SK-N-SH (cell line): ENCODE measurements at regions not wholly inside any gene's neighbourhood (a gene's known extent, or its start where the extent isn't known, plus 50 kb on each side); places are given as distances from the start of the nearest gene placed in this dataset.

ENCODE experiments used
- CTCF ChIA-PET: fragments of 300-600, 350-600 bp; formaldehyde crosslinking; extraction: SDS; loops from one replicate; lab custom pipeline; 2021; lab: Yijun Ruan, JAX
- POLR2A ChIA-PET: fragments of 350-600 bp; sonication (Branson Sonifier 250); formaldehyde crosslinking; extraction: SDS; loops from one replicate; lab custom pipeline; 2020; ENCODE audit warnings: antibody characterized with exemption, inconsistent platforms; lab: Yijun Ruan, JAX
- DNase-seq: peaks from one replicate; pipeline ENCODE4 v3.0.0; 2012
- H2AFZ ChIP-seq: fragments of 200-600 bp; sonication (generic); 2 replicates; pipeline ENCODE4 v1.8.1; 2016; ENCODE audit warnings: antibody characterized with exemption, mild to moderate bottlenecking, low read depth
- H3F3A ChIP-seq: fragments of 200-600 bp; sonication (generic); replicated peaks from 2 replicates; pipeline ENCODE3; 2016; ENCODE audit warnings: antibody characterized with exemption, mild to moderate bottlenecking; ENCODE audit not compliant: insufficient read depth
- H3K27ac ChIP-seq, 2 experiments: fragments of 200-500 bp in 1 of 2; fragments of 200-600 bp in 1 of 2; sonication (Bioruptor generic) in 1 of 2; sonication (generic), shearing (Covaris generic) in 1 of 2; 2 replicates each; pipeline versions ENCODE4 v1.5.1 to v1.6.1; 2014 to 2016; ENCODE audit warnings: low read depth in 2 of 2, inconsistent platforms in 1 of 2, low read length in 1 of 2, mild to moderate bottlenecking in 1 of 2, mixed read lengths in 1 of 2
- H3K27me3 ChIP-seq: fragments of 200-600 bp; sonication (generic), shearing (Covaris generic); 2 replicates; pipeline ENCODE4 v1.6.1; 2016; ENCODE audit warnings: mixed run types; ENCODE audit not compliant: insufficient read depth
- H3K36me3 ChIP-seq, 2 experiments: fragments of 200-500 bp in 1 of 2; fragments of 200-600 bp in 1 of 2; sonication (Bioruptor generic) in 1 of 2; sonication (generic) in 1 of 2; replicated peaks in 1 of 2; 2 replicates each; pipeline versions ENCODE3 to v1.5.1; 2014 to 2016; ENCODE audit warnings: low read length in 1 of 2, mild to moderate bottlenecking in 1 of 2; ENCODE audit not compliant: insufficient read depth in 2 of 2, control insufficient read depth in 1 of 2
- H3K4me1 ChIP-seq, 2 experiments: fragments of 200-500 bp in 1 of 2; fragments of 200-600 bp in 1 of 2; sonication (Bioruptor generic) in 1 of 2; sonication (generic), shearing (Covaris generic) in 1 of 2; 2 replicates each; pipeline versions ENCODE4 v1.5.1 to v1.6.1; 2014 to 2016; ENCODE audit warnings: low read depth in 1 of 2, low read length in 1 of 2, mixed run types in 1 of 2; ENCODE audit not compliant: insufficient read depth in 2 of 2, control insufficient read depth in 1 of 2
- H3K4me2 ChIP-seq: fragments of 200-600 bp; sonication (generic), shearing (Covaris generic); 2 replicates; pipeline ENCODE4 v1.6.1; 2017; ENCODE audit warnings: mixed run types
- H3K4me3 ChIP-seq, 2 experiments: fragments of 200-500 bp in 1 of 2; fragments of 200-600 bp in 1 of 2; sonication (Bioruptor generic) in 1 of 2; sonication (generic), shearing (Covaris generic) in 1 of 2; 2 replicates each; pipeline versions ENCODE4 v1.5.1 to v1.8.1; 2014 to 2016; ENCODE audit warnings: low read depth in 2 of 2, inconsistent platforms in 1 of 2, low read length in 1 of 2, mild to moderate bottlenecking in 1 of 2, mixed read lengths in 1 of 2, moderate library complexity in 1 of 2
- H3K79me2 ChIP-seq: fragments of 200-600 bp; sonication (generic); 2 replicates; pipeline ENCODE4 v1.8.1; 2017; ENCODE audit warnings: mild to moderate bottlenecking; ENCODE audit not compliant: insufficient read depth
- H3K9ac ChIP-seq: fragments of 200-600 bp; sonication (generic); 2 replicates; pipeline ENCODE4 v1.6.1; 2017; ENCODE audit warnings: mixed run types
- H3K9me2 ChIP-seq: fragments of 200-600 bp; sonication (generic); 2 replicates; pipeline ENCODE4 v1.6.1; 2017; ENCODE audit warnings: mixed run types
- H3K9me3 ChIP-seq: fragments of 200-600 bp; sonication (generic); 2 replicates; pipeline ENCODE4 v1.6.1; 2017; ENCODE audit warnings: mixed run types, mild to moderate bottlenecking, moderate library complexity
- H4K20me1 ChIP-seq: fragments of 200-600 bp; sonication (generic); 2 replicates; pipeline ENCODE4 v1.6.1; 2017; ENCODE audit warnings: mild to moderate bottlenecking, mixed run types; ENCODE audit not compliant: insufficient read depth
- EP300 ChIP-seq, 2 experiments: IDR thresholded peaks; 2 replicates each; pipeline versions ENCODE4 v1.4.0 to v1.6.1; 2012; ENCODE audit warnings: borderline replicate concordance in 1 of 2, low read depth in 1 of 2, low read length in 1 of 2
- FOSL2 ChIP-seq: IDR thresholded peaks from 2 replicates; pipeline ENCODE4 v1.4.0; 2012; ENCODE audit warnings: low read depth, mild to moderate bottlenecking, moderate library complexity, borderline replicate concordance
- GATA2 ChIP-seq: sonication (generic); formaldehyde crosslinking; IDR thresholded peaks from 2 replicates; pipeline ENCODE4 v1.5.0; 2020; ENCODE audit warnings: mild to moderate bottlenecking, missing genetic modification reagents
- JUND ChIP-seq: IDR thresholded peaks from 2 replicates; pipeline ENCODE4 v1.4.0; 2012
- NFIC ChIP-seq: IDR thresholded peaks from 2 replicates; pipeline ENCODE4 v1.4.0; 2012; ENCODE audit warnings: borderline replicate concordance
- RXRA ChIP-seq: IDR thresholded peaks from 2 replicates; pipeline ENCODE4 v1.4.0; 2012; ENCODE audit warnings: low read depth, mild to moderate bottlenecking, borderline replicate concordance
- SMC3 ChIP-seq: IDR thresholded peaks from 2 replicates; pipeline ENCODE4 v1.6.1; 2012; ENCODE audit warnings: low read depth, low read length, improper control_type of control experiment
- TAF1 ChIP-seq: IDR thresholded peaks from 2 replicates; pipeline ENCODE4 v1.6.1; 2012; ENCODE audit warnings: low read depth, mild to moderate bottlenecking, low read length, moderate library complexity, borderline replicate concordance
- TCF12 ChIP-seq: IDR thresholded peaks from 2 replicates; pipeline ENCODE4 v1.4.0; 2012
- TEAD4 ChIP-seq: IDR thresholded peaks from 2 replicates; pipeline ENCODE4 v1.4.0; 2012; ENCODE audit warnings: mild to moderate bottlenecking, borderline replicate concordance; ENCODE audit not compliant: insufficient read depth
- WGBS: methylation state at CpG from one replicate; pipeline ENCODE4 v1.1.6; 2017; ENCODE audit warnings: low lambda C conversion rate; 5-methylcytosine and 5-hydroxymethylcytosine counted together
- TF ChIP-seq, protein P1 (sequence below): IDR thresholded peaks from 2 replicates; pipeline ENCODE4; 2012
- TF ChIP-seq, protein P2 (sequence below): fragments of 150-350 bp; IDR thresholded peaks from 2 replicates; pipeline ENCODE4 v1.6.1; 2017; ENCODE audit warnings: antibody characterized with exemption, low read length, low read depth, borderline replicate concordance
- TF ChIP-seq, protein P3 (sequence below): IDR thresholded peaks from 2 replicates; pipeline ENCODE4 v1.4.0; 2012; ENCODE audit warnings: low read depth

DNA sequence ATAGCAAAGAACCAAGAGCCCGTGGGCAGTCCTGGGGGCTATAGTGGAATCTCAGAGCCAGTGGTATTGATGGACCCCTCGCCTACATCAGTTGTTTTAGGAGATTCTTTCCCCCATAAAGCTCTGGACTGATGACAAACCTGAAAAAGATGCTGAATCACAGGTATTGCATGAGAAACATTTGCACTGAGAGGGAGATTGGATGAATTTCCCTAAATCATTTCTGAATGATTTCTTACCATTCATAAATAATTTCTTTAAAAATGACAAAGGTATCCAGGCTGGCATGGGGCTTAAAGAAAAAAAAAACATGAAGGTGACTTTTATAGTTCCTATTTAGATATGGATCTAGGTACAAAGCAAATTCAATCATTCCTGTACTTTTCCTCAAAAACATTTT is 54.0 kb upstream of the SLIT3 start:
- Histone ChIP-seq H3K4me2 (peak overlapping the region; percentile 16), H3K9me3 (no peaks in the 10 kb centered on the region), H3K4me1 (peaks cover 11 to 23% of the 10 kb centered on the region in 2 experiments), H3K4me3 (no peak overlapping the region), H3K36me3 (no peaks in the 10 kb centered on the region), H3K27ac (peak overlapping the region; percentile 11 to 72; a peak in 3 of 4 replicates), H3F3A (peaks cover 37% of the 10 kb centered on the region), H3K9me2 (no peaks in the 10 kb centered on the region), H4K20me1 (no peaks in the 10 kb centered on the region), H2AFZ (peak overlapping the region; percentile 38), H3K9ac (peak overlapping the region; percentile 20; the same call in 1 of the 2 replicates), H3K27me3 (no peaks in the 10 kb centered on the region), H3K79me2 (no peaks in the 10 kb centered on the region)
- no peak for DNase-seq
- TF ChIP-seq, protein P1, sequence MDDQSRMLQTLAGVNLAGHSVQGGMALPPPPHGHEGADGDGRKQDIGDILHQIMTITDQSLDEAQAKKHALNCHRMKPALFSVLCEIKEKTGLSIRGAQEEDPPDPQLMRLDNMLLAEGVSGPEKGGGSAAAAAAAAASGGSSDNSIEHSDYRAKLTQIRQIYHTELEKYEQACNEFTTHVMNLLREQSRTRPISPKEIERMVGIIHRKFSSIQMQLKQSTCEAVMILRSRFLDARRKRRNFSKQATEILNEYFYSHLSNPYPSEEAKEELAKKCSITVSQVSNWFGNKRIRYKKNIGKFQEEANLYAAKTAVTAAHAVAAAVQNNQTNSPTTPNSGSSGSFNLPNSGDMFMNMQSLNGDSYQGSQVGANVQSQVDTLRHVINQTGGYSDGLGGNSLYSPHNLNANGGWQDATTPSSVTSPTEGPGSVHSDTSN, result peak; percentile 77
- TF ChIP-seq EP300 (IDR thresholded peaks at IDR 0.05; ENCODE audit: borderline replicate concordance in 1 of 2, low read depth in 1 of 2, low read length in 1 of 2) (peak in 1 of 2 experiments; percentile 62; a peak in 1 of 4 replicates), TAF1 (no peak), FOSL2 (peak; percentile 69; the same call in 1 of the 2 replicates), NFIC (peak; percentile 24; the same call in 1 of the 2 replicates), TEAD4 (0 out of 2 replicates have a peak, but pooled peaks have one; percentile 52), TCF12 (peak; percentile 69), SMC3 (no peak)
- WGBS, result 36% methylated on average over 2 of the region's 2 CpGs
- POLR2A ChIA-PET, result no interaction called here
- CTCF ChIA-PET, result no interaction called here

DNA sequence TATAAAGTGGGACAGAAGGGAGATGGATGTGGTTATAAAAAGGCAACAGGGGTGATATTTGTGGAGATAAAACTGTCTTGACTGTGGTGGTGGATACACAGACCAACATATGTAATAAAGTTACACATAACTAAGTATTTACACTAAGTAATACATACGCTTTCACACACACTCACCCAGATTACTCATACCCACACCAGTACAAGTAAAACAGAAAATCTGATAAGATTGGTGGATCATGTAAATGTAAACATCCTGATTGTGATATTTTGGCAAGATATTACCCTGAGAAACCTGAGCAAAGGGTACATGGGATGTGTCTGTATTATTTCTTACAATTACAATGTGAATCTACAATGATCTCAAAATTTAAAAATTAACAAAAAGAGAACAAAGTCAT is 53.3 kb upstream of the SLIT3 start:
- H3K9ac ChIP-seq, result peak overlapping the region; percentile 20; the same call in 1 of the 2 replicates
- peak overlapping the region; percentile 16; the same call in 1 of the 2 replicates for H3K4me2 ChIP-seq
- no peak overlapping the region for H3K4me3 ChIP-seq
- ChIA-PET POLR2A (no interaction called here), CTCF (no interaction called here)
- H3K9me3 ChIP-seq, result no peaks in the 10 kb centered on the region
- H3F3A ChIP-seq, result peaks cover 43% of the 10 kb centered on the region
- peak overlapping the region in 1 of 2 experiments; percentile 72; a peak in 3 of 4 replicates for H3K27ac ChIP-seq
- no peaks in the 10 kb centered on the region for H3K27me3 ChIP-seq
- no peak for DNase-seq
- TF ChIP-seq, protein P1, result peak; percentile 51
- no peak for TF ChIP-seq GATA2 (CRISPR knock-in tag)
- TF ChIP-seq, protein P2, sequence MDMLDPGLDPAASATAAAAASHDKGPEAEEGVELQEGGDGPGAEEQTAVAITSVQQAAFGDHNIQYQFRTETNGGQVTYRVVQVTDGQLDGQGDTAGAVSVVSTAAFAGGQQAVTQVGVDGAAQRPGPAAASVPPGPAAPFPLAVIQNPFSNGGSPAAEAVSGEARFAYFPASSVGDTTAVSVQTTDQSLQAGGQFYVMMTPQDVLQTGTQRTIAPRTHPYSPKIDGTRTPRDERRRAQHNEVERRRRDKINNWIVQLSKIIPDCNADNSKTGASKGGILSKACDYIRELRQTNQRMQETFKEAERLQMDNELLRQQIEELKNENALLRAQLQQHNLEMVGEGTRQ, result no peak
- TF ChIP-seq TEAD4, result peak; percentile 43; the same call in 1 of the 2 replicates
- TF ChIP-seq JUND, result peak; percentile 70; the same call in 1 of the 2 replicates
- TF ChIP-seq, protein P3, sequence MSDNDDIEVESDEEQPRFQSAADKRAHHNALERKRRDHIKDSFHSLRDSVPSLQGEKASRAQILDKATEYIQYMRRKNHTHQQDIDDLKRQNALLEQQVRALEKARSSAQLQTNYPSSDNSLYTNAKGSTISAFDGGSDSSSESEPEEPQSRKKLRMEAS, result no peak
- TF ChIP-seq TCF12, result peak; percentile 85
- TF ChIP-seq RXRA, result peak; percentile 33; the same call in 1 of the 2 replicates
- no peak for TF ChIP-seq SMC3
- TF ChIP-seq FOSL2, result peak; percentile 54; the same call in 1 of the 2 replicates
- peak in 1 of 2 experiments; percentile 84; a peak in 2 of 4 replicates for TF ChIP-seq EP300 (IDR thresholded peaks at IDR 0.05; ENCODE audit: borderline replicate concordance in 1 of 2, low read depth in 1 of 2, low read length in 1 of 2)
- peak; percentile 77 for TF ChIP-seq NFIC
- H3K9me2 ChIP-seq, result no peaks in the 10 kb centered on the region
- no peaks in the 10 kb centered on the region for H3K79me2 ChIP-seq
- no peaks in the 10 kb centered on the region for H3K36me3 ChIP-seq
- 0% methylated on average over 1 of the region's 1 CpG for WGBS
- H3K4me1 ChIP-seq, result peaks cover 11 to 27% of the 10 kb centered on the region in 2 experiments
- H2AFZ ChIP-seq, result no peak overlapping the region
- H4K20me1 ChIP-seq, result no peaks in the 10 kb centered on the region
